Fibroblast of skin of right biceps (primary cell): ENCODE measurements at regions not wholly inside any gene's neighbourhood (a gene's known extent, or its start where the extent isn't known, plus 50 kb on each side); places are given as distances from the start of the nearest gene placed in this dataset.

Experiments
- DNase-seq: peaks from one replicate; pipeline ENCODE4 v3.0.0-alpha.2; 2013

GRCh38 chr13:50197705-50198104, 182.5 kb downstream of the KCNRG start:
- DNase-seq, result peak; percentile 35

- DNase-seq, result peak; percentile 68
Measured at GRCh38 chr13:50198508-50198907, 183.3 kb downstream of the KCNRG start.

- no peak for DNase-seq
Measured at GRCh38 chr13:50200569-50200968, 185.3 kb downstream of the KCNRG start.

- peak; percentile 51 for DNase-seq
Measured at GRCh38 chr13:50200988-50201387, 185.7 kb downstream of the KCNRG start.

GRCh38 chr13:50202485-50202884, 187.2 kb downstream of the KCNRG start:
- no peak for DNase-seq

- DNase-seq, result peak; percentile 44
Measured at GRCh38 chr13:50203256-50203941, 188.2 kb downstream of the KCNRG start.

GRCh38 chr13:50205581-50205980, 190.3 kb downstream of the KCNRG start:
- DNase-seq, result no peak

- peak; percentile 95 for DNase-seq
Measured at GRCh38 chr13:50208826-50209335, 193.6 kb downstream of the KCNRG start.

- DNase-seq, result no peak
Measured at GRCh38 chr13:50209631-50210030, 194.4 kb downstream of the KCNRG start.

GRCh38 chr13:50213526-50213925, 198.3 kb downstream of the KCNRG start:
- no peak for DNase-seq

GRCh38 chr13:50214514-50214913, 199.3 kb downstream of the KCNRG start:
- no peak for DNase-seq

- no peak for DNase-seq
Measured at GRCh38 chr13:50215399-50215798, 200.2 kb downstream of the KCNRG start.

GRCh38 chr13:50219743-50220142, 204.5 kb downstream of the KCNRG start:
- no peak for DNase-seq

- no peak for DNase-seq
Measured at GRCh38 chr13:50220938-50221337, 205.7 kb downstream of the KCNRG start.

GRCh38 chr13:50222569-50223332, 207.5 kb downstream of the KCNRG start:
- DNase-seq, result peak; percentile 67

GRCh38 chr13:50224534-50224933, 209.3 kb downstream of the KCNRG start:
- peak; percentile 74 for DNase-seq

- no peak for DNase-seq
Measured at GRCh38 chr13:50225193-50226155, 210.2 kb downstream of the KCNRG start.

- DNase-seq, result no peak
Measured at GRCh38 chr13:50226515-50227155, 211.4 kb downstream of the KCNRG start.

GRCh38 chr13:50227361-50227760, 212.1 kb downstream of the KCNRG start:
- DNase-seq, result no peak

- no peak for DNase-seq
Measured at GRCh38 chr13:50228527-50228926, 213.3 kb downstream of the KCNRG start.

- peak; percentile 89 for DNase-seq
Measured at GRCh38 chr13:50229960-50230661, 214.9 kb downstream of the KCNRG start.

- no peak for DNase-seq
Measured at GRCh38 chr13:50230662-50230978, 215.4 kb downstream of the KCNRG start.
